GM12874 (cell line): ENCODE measurements at regions not wholly inside any gene's neighbourhood (a gene's known extent, or its start where the extent isn't known, plus 50 kb on each side); places are given as distances from the start of the nearest gene placed in this dataset.

Experiments used
- TF ChIP-seq, protein P1 (sequence below): IDR thresholded peaks from 2 replicates; pipeline ENCODE4 v1.5.1; 2011; ENCODE audit warnings: low read depth, mild to moderate bottlenecking, control low read depth, low read length, moderate library complexity; ENCODE audit not compliant: insufficient read depth

DNA sequence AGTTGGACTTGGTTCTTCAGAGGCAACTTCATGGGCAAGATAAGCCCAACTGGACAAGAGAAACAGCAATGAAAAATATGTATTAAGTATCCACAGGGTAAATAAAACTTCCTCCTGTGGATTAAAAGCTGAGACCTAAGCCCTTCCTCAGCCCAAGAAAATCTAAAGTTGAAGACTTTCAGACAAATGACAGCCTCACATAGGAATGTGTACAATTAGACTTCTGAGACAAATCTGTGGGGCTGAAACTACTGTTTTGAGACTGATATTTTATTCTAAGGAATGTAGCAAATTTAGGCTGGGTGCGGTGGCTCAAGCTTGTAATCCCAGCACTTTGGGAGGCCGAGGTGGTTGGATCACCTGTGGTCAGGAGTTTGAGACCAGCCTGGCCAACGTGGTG is 74.2 kb upstream of the IL12A start:
- TF ChIP-seq, protein P1, sequence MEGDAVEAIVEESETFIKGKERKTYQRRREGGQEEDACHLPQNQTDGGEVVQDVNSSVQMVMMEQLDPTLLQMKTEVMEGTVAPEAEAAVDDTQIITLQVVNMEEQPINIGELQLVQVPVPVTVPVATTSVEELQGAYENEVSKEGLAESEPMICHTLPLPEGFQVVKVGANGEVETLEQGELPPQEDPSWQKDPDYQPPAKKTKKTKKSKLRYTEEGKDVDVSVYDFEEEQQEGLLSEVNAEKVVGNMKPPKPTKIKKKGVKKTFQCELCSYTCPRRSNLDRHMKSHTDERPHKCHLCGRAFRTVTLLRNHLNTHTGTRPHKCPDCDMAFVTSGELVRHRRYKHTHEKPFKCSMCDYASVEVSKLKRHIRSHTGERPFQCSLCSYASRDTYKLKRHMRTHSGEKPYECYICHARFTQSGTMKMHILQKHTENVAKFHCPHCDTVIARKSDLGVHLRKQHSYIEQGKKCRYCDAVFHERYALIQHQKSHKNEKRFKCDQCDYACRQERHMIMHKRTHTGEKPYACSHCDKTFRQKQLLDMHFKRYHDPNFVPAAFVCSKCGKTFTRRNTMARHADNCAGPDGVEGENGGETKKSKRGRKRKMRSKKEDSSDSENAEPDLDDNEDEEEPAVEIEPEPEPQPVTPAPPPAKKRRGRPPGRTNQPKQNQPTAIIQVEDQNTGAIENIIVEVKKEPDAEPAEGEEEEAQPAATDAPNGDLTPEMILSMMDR = no peak

DNA sequence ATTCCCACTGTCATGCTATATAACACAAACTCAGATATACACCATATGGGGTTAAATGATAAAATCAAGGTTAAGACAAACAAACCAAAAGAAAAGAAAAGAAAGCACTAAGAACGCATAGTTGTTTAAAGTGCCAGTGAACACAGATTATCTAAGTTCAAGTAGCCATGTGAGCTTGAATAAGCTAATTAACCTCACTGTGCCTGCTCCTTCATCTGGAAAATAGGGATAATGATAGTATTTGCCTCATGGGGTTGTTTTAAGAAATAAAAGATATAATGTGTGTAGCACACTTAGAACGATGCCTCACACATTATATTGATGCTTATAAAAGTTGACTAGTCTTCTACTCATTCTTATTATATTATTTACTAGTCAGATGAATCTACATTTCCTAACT is 72.6 kb upstream of the IL12A start:
- TF ChIP-seq, protein P1 = no peak

DNA sequence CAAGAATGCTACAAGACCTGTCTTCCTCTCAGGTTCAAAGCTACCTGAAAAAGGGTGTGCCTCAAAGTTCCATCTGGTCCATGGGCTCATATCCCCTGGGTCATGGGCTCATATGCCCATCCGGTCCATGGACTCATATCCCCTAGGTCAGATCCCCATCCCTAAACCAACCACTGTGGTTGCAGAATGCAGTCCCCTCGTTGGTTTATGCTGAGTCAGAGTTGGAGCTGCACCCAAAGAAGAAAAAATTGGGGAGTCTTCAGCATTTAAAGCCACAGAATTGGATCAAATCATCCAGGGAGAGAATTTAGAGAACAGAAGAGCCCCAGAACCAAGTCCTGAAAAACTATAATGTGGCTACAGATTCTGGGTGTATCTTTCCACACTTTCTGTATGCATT is 71.5 kb upstream of the IL12A start:
- TF ChIP-seq, protein P1 = no peak

DNA sequence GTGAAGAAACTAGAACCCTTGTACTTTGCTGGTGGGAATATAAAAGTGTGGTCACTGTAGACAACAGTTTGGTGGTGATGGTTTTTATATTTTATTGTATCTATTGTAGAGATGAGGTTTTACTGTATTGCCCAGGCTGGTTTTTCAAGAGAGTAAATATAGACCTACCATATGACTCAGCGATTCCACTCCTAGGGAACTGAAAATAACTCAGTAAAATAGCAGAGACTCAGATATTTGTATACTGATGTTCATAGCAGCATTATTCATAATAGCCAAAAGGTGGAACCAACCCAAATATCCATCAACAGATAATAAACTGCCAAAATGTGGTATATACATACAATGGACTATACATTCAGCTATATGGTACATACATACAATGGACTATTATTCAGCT is 68.8 kb upstream of the IL12A start:
- TF ChIP-seq, protein P1 = no peak

DNA sequence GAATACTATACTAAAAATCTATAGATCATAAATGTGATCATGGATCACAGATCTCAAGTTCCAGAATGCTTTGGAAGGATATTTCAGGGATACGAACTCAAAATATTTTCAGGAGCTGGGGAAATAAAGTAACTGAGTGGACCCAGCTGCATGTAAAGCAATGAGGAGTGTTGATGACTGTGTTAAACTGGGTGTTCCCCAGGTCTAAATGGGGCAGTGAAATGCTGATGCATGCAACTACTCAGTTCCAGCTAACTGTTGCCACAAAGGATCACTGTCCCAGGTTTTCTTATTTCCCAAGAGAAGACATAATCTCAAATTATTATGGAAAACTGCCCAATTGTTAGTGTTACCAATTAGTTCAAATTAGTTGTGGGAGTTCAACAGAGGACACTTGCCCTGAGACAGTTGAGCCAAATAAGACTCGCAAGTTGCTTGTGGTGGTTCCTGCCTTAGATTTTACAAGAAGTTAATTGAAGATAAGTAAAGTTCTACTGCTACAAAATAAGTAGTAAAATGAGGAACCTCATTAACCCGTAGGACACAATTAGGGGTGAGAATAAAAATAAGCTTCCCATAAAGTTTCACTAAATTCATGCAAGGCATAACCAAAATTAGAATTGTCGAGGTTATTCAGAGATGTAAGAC is 66.3 kb upstream of the IL12A start:
- TF ChIP-seq, protein P1 = no peak

DNA sequence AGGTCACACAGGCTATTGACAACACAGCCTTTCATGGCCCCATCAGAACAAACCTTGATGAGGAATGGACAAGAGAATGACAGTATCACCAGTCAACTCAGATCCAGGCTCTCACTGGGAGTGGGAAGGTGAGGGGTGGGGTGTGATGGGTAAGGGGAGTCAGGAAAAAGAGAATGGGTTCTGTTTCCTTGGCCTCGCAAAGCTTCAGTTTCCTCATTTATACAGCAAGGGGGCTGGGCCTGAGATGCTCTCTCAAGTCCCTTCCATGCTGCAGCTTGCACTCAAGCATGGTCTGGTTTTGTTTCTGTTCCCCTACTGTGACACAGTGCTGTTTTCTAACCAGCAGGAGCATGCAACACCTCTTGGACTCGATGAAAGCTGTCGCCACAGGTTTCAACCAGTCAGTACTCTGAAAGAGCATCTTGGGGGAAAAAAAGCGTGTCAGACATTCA is 65.7 kb upstream of the IL12A start:
- TF ChIP-seq, protein P1 = no peak

DNA sequence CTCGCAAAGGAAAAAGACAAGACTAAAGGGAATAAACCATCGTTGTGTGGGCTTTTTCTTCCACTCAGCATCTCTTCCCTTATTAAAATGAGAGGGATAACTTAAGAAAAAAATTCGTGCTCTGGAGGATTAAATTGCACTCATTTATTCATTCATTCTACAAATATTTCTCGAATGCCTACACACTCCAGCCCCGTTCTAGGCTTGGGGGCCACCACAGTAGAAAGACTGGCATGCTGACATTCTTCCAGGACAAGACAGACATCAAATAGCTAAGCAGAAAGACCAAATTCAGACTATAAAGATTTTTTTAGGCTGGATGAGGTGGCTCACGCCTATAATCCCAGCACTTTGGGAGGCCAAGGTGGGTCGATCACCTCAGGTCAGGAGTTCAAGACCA is 65.3 kb upstream of the IL12A start:
- TF ChIP-seq, protein P1 = no peak
